ENCODE measurements at regions not wholly inside any gene's neighbourhood (a gene's known extent, or its start where the extent isn't known, plus 50 kb on each side); places are given as distances from the start of the nearest gene placed in this dataset.
A peak's percentile ranks its signal among the peaks of the same experiment; 100 is the strongest.

GRCh38 chr5:74095871-74096270 is 469.9 kb downstream of the ARHGEF28 start:
- intact Hi-C loops (cut with micrococcal nuclease) = no loop called here
- DNase-seq (no peak), ATAC-seq (no peak)
- Histone ChIP-seq H3K4me3 (ENCODE audit: low read length) (no peak overlapping the region), H3K9me3 (ENCODE audit: control insufficient read depth in 2 of 3, low read length in 3 of 3) (no peaks in the 10 kb centered on the region), H3K4me1 (ENCODE audit: control insufficient read depth in 2 of 2, insufficient read depth in 2 of 2, low read length in 2 of 2) (no peaks in the 10 kb centered on the region), H3K27me3 (ENCODE audit: control insufficient read depth in 2 of 2, insufficient read depth in 2 of 2, low read length in 2 of 2) (no peaks in the 10 kb centered on the region), H3K36me3 (ENCODE audit: control insufficient read depth in 2 of 3, insufficient read depth in 3 of 3, low read length in 3 of 3) (no peaks in the 10 kb centered on the region), H3K27ac (ENCODE audit: low read depth, low read length) (no peak overlapping the region)
- Mint-ChIP-seq H3K4me3 (no peak overlapping the region), H3K9me3 (peaks cover 3 to 8% (median 5%) of the 10 kb centered on the region in 11 donors), H3K27me3 (peaks cover 0 to 20% (median 9%) of the 10 kb centered on the region in 5 donors), H3K27ac (no peak overlapping the region), H3K36me3 (no peaks in the 10 kb centered on the region), H3K4me1 (no peaks in the 10 kb centered on the region)
- ChIA-PET CTCF (no interaction called here), POLR2A (no interaction called here)

DNA sequence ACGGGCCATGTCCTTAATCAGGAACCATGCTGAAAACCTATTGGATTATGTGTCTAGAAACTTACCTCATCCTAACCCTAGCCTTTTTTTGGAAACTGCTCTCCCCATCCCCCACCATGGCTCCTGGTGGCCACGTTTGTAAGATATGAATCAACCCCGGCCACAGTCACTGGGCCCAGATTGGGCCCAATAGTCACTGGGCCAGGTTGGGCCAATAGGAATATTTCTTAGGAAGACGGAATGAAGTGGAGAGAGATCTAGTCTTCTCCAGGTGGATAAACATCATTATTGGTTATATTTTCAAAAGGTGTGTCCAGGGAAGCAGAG is 468.7 kb downstream of the ARHGEF28 start:
- ATAC-seq = no peak
- H3K27ac Mint-ChIP-seq = peak overlapping the region in 1 of 9 donors; percentile 2

GRCh38 chr5:74094096-74094781 is 468.2 kb downstream of the ARHGEF28 start:
- Mint-ChIP-seq H3K9me3 (peaks cover 0 to 5% (median 1%) of the 10 kb centered on the region in 11 donors), H3K27ac (no peak overlapping the region), H3K36me3 (no peaks in the 10 kb centered on the region), H3K4me1 (no peaks in the 10 kb centered on the region), H3K27me3 (peaks cover 0 to 15% (median 4%) of the 10 kb centered on the region in 5 donors), H3K4me3 (no peak overlapping the region)
- ATAC-seq = no peak
- DNase-seq = no peak
- Histone ChIP-seq H3K36me3 (ENCODE audit: control insufficient read depth in 2 of 3, insufficient read depth in 3 of 3, low read length in 3 of 3) (no peaks in the 10 kb centered on the region), H3K4me1 (ENCODE audit: control insufficient read depth in 2 of 2, insufficient read depth in 2 of 2, low read length in 2 of 2) (no peaks in the 10 kb centered on the region), H3K27me3 (ENCODE audit: control insufficient read depth in 2 of 2, insufficient read depth in 2 of 2, low read length in 2 of 2) (no peaks in the 10 kb centered on the region), H3K4me3 (ENCODE audit: low read length) (no peak overlapping the region), H3K27ac (ENCODE audit: low read depth, low read length) (no peak overlapping the region), H3K9me3 (ENCODE audit: control insufficient read depth in 2 of 3, low read length in 3 of 3) (no peaks in the 10 kb centered on the region)
- intact Hi-C loops (cut with micrococcal nuclease) = no loop called here
- ChIA-PET POLR2A (no interaction called here), CTCF (no interaction called here)

More for the DNA sequence above, 468.7 kb downstream of the ARHGEF28 start:
- H3K9me3 Mint-ChIP-seq = peaks cover 0 to 7% (median 5%) of the 10 kb centered on the region in 11 donors
- no peaks in the 10 kb centered on the region for H3K36me3 ChIP-seq (ENCODE audit: control insufficient read depth in 2 of 3, insufficient read depth in 3 of 3, low read length in 3 of 3)
- no peak overlapping the region for H3K27ac ChIP-seq (ENCODE audit: low read depth, low read length)
- no peaks in the 10 kb centered on the region for H3K27me3 ChIP-seq (ENCODE audit: control insufficient read depth in 2 of 2, insufficient read depth in 2 of 2, low read length in 2 of 2)
- no peaks in the 10 kb centered on the region for H3K36me3 Mint-ChIP-seq
- CTCF ChIA-PET = no interaction called here
- POLR2A ChIA-PET = no interaction called here
- H3K27me3 Mint-ChIP-seq = peaks cover 0 to 19% (median 8%) of the 10 kb centered on the region in 5 donors
- no peaks in the 10 kb centered on the region for H3K4me1 ChIP-seq (ENCODE audit: control insufficient read depth in 2 of 2, insufficient read depth in 2 of 2, low read length in 2 of 2)
- intact Hi-C loops (cut with micrococcal nuclease) = no loop called here
- DNase-seq = no peak
- no peaks in the 10 kb centered on the region for H3K9me3 ChIP-seq (ENCODE audit: control insufficient read depth in 2 of 3, low read length in 3 of 3)
- no peak overlapping the region for H3K4me3 Mint-ChIP-seq
- no peaks in the 10 kb centered on the region for H3K4me1 Mint-ChIP-seq
- H3K4me3 ChIP-seq (ENCODE audit: low read length) = no peak overlapping the region

DNA sequence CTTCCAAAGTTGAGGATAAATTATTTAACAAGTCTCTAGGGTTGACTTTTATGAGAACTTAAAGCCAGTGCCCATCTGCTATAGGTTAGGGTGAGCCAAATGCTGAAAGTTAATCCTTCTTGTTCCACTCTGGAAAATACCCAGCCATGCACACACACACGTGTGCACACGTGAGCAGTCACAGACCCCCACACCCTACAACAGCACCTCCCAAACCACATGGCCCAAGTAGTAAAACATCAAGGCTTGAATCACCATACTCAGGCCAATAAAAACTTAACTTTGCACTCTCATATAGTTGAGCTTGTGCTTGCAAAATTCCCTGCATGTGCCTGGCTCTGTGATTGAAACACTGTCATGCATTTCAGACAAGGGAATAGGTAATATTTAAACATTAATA is 467.6 kb downstream of the ARHGEF28 start:
- POLR2A ChIA-PET = interaction anchor here (0.7 kb wide), 1 partner anchor 21 kb away, joined by 4 read pairs; no protein-coding TSS in a partner anchor

GRCh38 chr5:74092766-74093165 is 466.8 kb downstream of the ARHGEF28 start:
- H3K4me1 Mint-ChIP-seq = no peaks in the 10 kb centered on the region
- POLR2A ChIA-PET = interaction anchor here (0.7 kb wide), 1 partner anchor 22 kb away, joined by 4 read pairs; no protein-coding TSS in a partner anchor
- H3K4me3 Mint-ChIP-seq = no peak overlapping the region
- H3K36me3 Mint-ChIP-seq = no peaks in the 10 kb centered on the region
- Histone ChIP-seq H3K9me3 (ENCODE audit: control insufficient read depth in 2 of 3, low read length in 3 of 3) (no peaks in the 10 kb centered on the region), H3K27me3 (ENCODE audit: control insufficient read depth in 2 of 2, insufficient read depth in 2 of 2, low read length in 2 of 2) (no peaks in the 10 kb centered on the region), H3K27ac (ENCODE audit: low read depth, low read length) (no peak overlapping the region), H3K36me3 (ENCODE audit: control insufficient read depth in 2 of 3, insufficient read depth in 3 of 3, low read length in 3 of 3) (no peaks in the 10 kb centered on the region), H3K4me3 (ENCODE audit: low read length) (no peak overlapping the region), H3K4me1 (ENCODE audit: control insufficient read depth in 2 of 2, insufficient read depth in 2 of 2, low read length in 2 of 2) (no peaks in the 10 kb centered on the region)
- peaks cover 0 to 2% (median 0%) of the 10 kb centered on the region in 11 donors for H3K9me3 Mint-ChIP-seq
- H3K27me3 Mint-ChIP-seq = peaks cover 0 to 13% (median 5%) of the 10 kb centered on the region in 5 donors
- no peak overlapping the region for H3K27ac Mint-ChIP-seq
- intact Hi-C loops (cut with micrococcal nuclease) = no loop called here
- CTCF ChIA-PET = no interaction called here
- ATAC-seq = no peak
- DNase-seq = no peak

More for the DNA sequence above, 467.6 kb downstream of the ARHGEF28 start:
- Mint-ChIP-seq H3K9me3 (peaks cover 0 to 3% (median 0%) of the 10 kb centered on the region in 11 donors), H3K27ac (no peak overlapping the region), H3K4me1 (no peaks in the 10 kb centered on the region), H3K4me3 (no peak overlapping the region), H3K27me3 (peaks cover 0 to 14% (median 8%) of the 10 kb centered on the region in 5 donors), H3K36me3 (no peaks in the 10 kb centered on the region)
- Histone ChIP-seq H3K9me3 (ENCODE audit: control insufficient read depth in 2 of 3, low read length in 3 of 3) (no peaks in the 10 kb centered on the region), H3K4me1 (ENCODE audit: control insufficient read depth in 2 of 2, insufficient read depth in 2 of 2, low read length in 2 of 2) (no peaks in the 10 kb centered on the region), H3K27me3 (ENCODE audit: control insufficient read depth in 2 of 2, insufficient read depth in 2 of 2, low read length in 2 of 2) (no peaks in the 10 kb centered on the region), H3K4me3 (ENCODE audit: low read length) (no peak overlapping the region), H3K27ac (ENCODE audit: low read depth, low read length) (no peak overlapping the region), H3K36me3 (ENCODE audit: control insufficient read depth in 2 of 3, insufficient read depth in 3 of 3, low read length in 3 of 3) (no peaks in the 10 kb centered on the region)
- ATAC-seq = no peak
- CTCF ChIA-PET = no interaction called here
- intact Hi-C loops (cut with micrococcal nuclease) = no loop called here
- no peak for DNase-seq

DNA sequence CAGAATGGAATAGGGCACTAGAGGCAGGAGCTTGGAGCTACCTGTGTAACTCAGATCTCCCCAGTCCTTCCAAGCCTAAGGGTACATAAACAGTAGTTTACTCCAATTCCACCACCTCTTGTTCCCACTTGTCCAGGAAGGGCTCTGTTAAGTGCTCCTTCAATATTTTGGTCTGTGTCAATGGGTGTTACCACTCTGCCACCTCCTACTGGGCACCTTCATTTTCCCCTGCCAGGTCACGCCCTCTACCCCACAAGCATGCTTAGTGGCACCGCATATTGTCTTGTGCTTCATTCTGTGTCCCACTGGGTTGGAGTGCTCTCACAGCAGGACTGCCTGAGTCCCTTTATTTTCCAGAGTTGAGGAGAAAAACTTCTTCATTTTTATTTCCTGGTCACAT is 459.8 kb downstream of the ARHGEF28 start:
- Mint-ChIP-seq H3K36me3 (no peaks in the 10 kb centered on the region), H3K27me3 (peaks cover 0 to 31% (median 11%) of the 10 kb centered on the region in 5 donors), H3K4me3 (no peak overlapping the region), H3K27ac (no peak overlapping the region), H3K4me1 (no peaks in the 10 kb centered on the region), H3K9me3 (no peaks in the 10 kb centered on the region)
- Histone ChIP-seq H3K9me3 (ENCODE audit: control insufficient read depth in 2 of 3, low read length in 3 of 3) (no peaks in the 10 kb centered on the region), H3K27me3 (ENCODE audit: control insufficient read depth in 2 of 2, insufficient read depth in 2 of 2, low read length in 2 of 2) (no peaks in the 10 kb centered on the region), H3K4me3 (ENCODE audit: low read length) (no peak overlapping the region), H3K36me3 (ENCODE audit: control insufficient read depth in 2 of 3, insufficient read depth in 3 of 3, low read length in 3 of 3) (no peaks in the 10 kb centered on the region), H3K27ac (ENCODE audit: low read depth, low read length) (no peak overlapping the region), H3K4me1 (ENCODE audit: control insufficient read depth in 2 of 2, insufficient read depth in 2 of 2, low read length in 2 of 2) (no peaks in the 10 kb centered on the region)
- intact Hi-C loops (cut with micrococcal nuclease) = no loop called here
- POLR2A ChIA-PET = no interaction called here
- CTCF ChIA-PET = no interaction called here
- ATAC-seq (no peak), DNase-seq (no peak)

GRCh38 chr5:74085186-74085585 is 459.2 kb downstream of the ARHGEF28 start:
- CTCF ChIA-PET = no interaction called here
- H3K4me1 Mint-ChIP-seq = no peaks in the 10 kb centered on the region
- POLR2A ChIA-PET = no interaction called here

More at GRCh38 chr5:74085186-74085585, 459.2 kb downstream of the ARHGEF28 start:
- Histone ChIP-seq H3K4me3 (ENCODE audit: low read length) (no peak overlapping the region), H3K27ac (ENCODE audit: low read depth, low read length) (no peak overlapping the region), H3K4me1 (ENCODE audit: control insufficient read depth in 2 of 2, insufficient read depth in 2 of 2, low read length in 2 of 2) (no peaks in the 10 kb centered on the region), H3K36me3 (ENCODE audit: control insufficient read depth in 2 of 3, insufficient read depth in 3 of 3, low read length in 3 of 3) (no peaks in the 10 kb centered on the region), H3K27me3 (ENCODE audit: control insufficient read depth in 2 of 2, insufficient read depth in 2 of 2, low read length in 2 of 2) (no peaks in the 10 kb centered on the region), H3K9me3 (ENCODE audit: control insufficient read depth in 2 of 3, low read length in 3 of 3) (no peaks in the 10 kb centered on the region)
- DNase-seq (no peak), ATAC-seq (no peak)
- Mint-ChIP-seq H3K27me3 (peaks cover 0 to 31% (median 11%) of the 10 kb centered on the region in 5 donors), H3K9me3 (no peaks in the 10 kb centered on the region), H3K4me3 (no peak overlapping the region), H3K36me3 (no peaks in the 10 kb centered on the region), H3K27ac (no peak overlapping the region)
- intact Hi-C loops (cut with micrococcal nuclease) = no loop called here
